Stomach (tissue), 4 donors: ENCODE measurements at regions not wholly inside any gene's neighbourhood (a gene's known extent, or its start where the extent isn't known, plus 50 kb on each side); places are given as distances from the start of the nearest gene placed in this dataset.

Experiments
- CTCF ChIP-seq, 7 experiments: fragments of 450-650 bp in 4 of 7; fragments of 200-600 bp in 3 of 7; sonication (generic) in 3 of 7; IDR thresholded peaks; one replicate each; pipeline ENCODE4 v1.5.1; 2016 to 2019; ENCODE audit warnings: antibody characterized with exemption in 7 of 7, control low read depth in 2 of 7, mild to moderate bottlenecking in 1 of 7
- POLR2A ChIP-seq, 4 donors: fragments of 450-650 bp; IDR thresholded peaks; one replicate each; pipeline ENCODE4 v1.6.1; 2016; ENCODE audit warnings: antibody characterized with exemption in 4 of 4, control low read depth in 2 of 4, mild to moderate bottlenecking in 1 of 4, moderate library complexity in 1 of 4
- POLR2AphosphoS5 ChIP-seq, 3 donors: sonication (generic); formaldehyde crosslinking; IDR thresholded peaks; one replicate each; pipeline ENCODE4 v1.6.1; 2016; ENCODE audit warnings: antibody characterized with exemption in 3 of 3

GRCh38 chr21:43328185-43328957 lies 98.6 kb downstream of the SIK1 start:
- no peak for TF ChIP-seq POLR2A (IDR thresholded peaks at IDR 0.05)
- no peak for TF ChIP-seq POLR2AphosphoS5 (IDR thresholded peaks at IDR 0.05)
- no peak for TF ChIP-seq CTCF (IDR thresholded peaks at IDR 0.05)
